ENCODE measurements at regions not wholly inside any gene's neighbourhood (a gene's known extent, or its start where the extent isn't known, plus 50 kb on each side); places are given as distances from the start of the nearest gene placed in this dataset.
"Not testable (repeated sequence)": the region's sequence is repeated elsewhere in the genome, so short reads cannot be mapped to it uniquely, and the experiment has no call there.

GRCh38 chr11:92607969-92608722 lies 361.3 kb upstream of the MTNR1B start:
- no peak overlapping the region for H3K27ac ChIP-seq

GRCh38 chr11:92611157-92611556 lies 358.3 kb upstream of the MTNR1B start:
- H3K9ac ChIP-seq, result no peak overlapping the region
- TF ChIP-seq EZH2 (IDR thresholded peaks at IDR 0.05) (no peak), CTCF (IDR thresholded peaks at IDR 0.05) (no peak), EZH2phosphoT487 (IDR thresholded peaks at IDR 0.05) (no peak)

More at GRCh38 chr11:92607969-92608722, 361.3 kb upstream of the MTNR1B start:
- Mint-ChIP-seq H3K36me3 (no peaks in the 10 kb centered on the region), H3K27ac (no peak overlapping the region), H3K4me3 (no peak overlapping the region), H3K4me1 (peaks cover 3% of the 10 kb centered on the region), H3K9me3 (no peaks in the 10 kb centered on the region), H3K27me3 (ENCODE audit: insufficient read depth, low read depth) (no peaks in the 10 kb centered on the region)
- TF ChIP-seq CTCF (IDR thresholded peaks at IDR 0.05) (no peak), EZH2 (IDR thresholded peaks at IDR 0.05) (no peak), EZH2phosphoT487 (IDR thresholded peaks at IDR 0.05) (no peak)
- H4K20me1 ChIP-seq (ENCODE audit: low read depth), result no peaks in the 10 kb centered on the region
- H3K27me3 ChIP-seq, result no peaks in the 10 kb centered on the region
- H3K4me1 ChIP-seq, result no peaks in the 10 kb centered on the region
- no peaks in the 10 kb centered on the region for H3K36me3 ChIP-seq
- no peak for DNase-seq (ENCODE audit: low spot score)
- no peak overlapping the region for H2AFZ ChIP-seq (replicated peaks)
- H3K4me3 ChIP-seq, result no peak overlapping the region
- H3K79me2 ChIP-seq (ENCODE audit: low read depth), result no peaks in the 10 kb centered on the region
- H3K9ac ChIP-seq, result no peak overlapping the region
- no peak overlapping the region for H3K4me2 ChIP-seq
- H3K9me3 ChIP-seq (ENCODE audit: low read depth), result no peaks in the 10 kb centered on the region
- H3F3A ChIP-seq (ENCODE audit: low read depth), result no peaks in the 10 kb centered on the region

GRCh38 chr11:92618020-92618419 lies 351.4 kb upstream of the MTNR1B start:
- H3K27ac ChIP-seq; H3K27me3 ChIP-seq; H4K20me1 ChIP-seq (ENCODE audit: low read depth); H3K9me3 ChIP-seq (ENCODE audit: low read depth); H3K36me3 ChIP-seq; DNase-seq (ENCODE audit: low spot score); H3K9ac ChIP-seq; H3K4me1 ChIP-seq; H3K36me3 Mint-ChIP-seq; H3K4me1 Mint-ChIP-seq; H3K27me3 Mint-ChIP-seq (ENCODE audit: insufficient read depth, low read depth); H3F3A ChIP-seq (ENCODE audit: low read depth); H2AFZ ChIP-seq (replicated peaks); H3K79me2 ChIP-seq (ENCODE audit: low read depth); H3K4me3 Mint-ChIP-seq; H3K4me3 ChIP-seq; H3K27ac Mint-ChIP-seq; H3K4me2 ChIP-seq: not testable (repeated sequence)
- H3K9me3 Mint-ChIP-seq, result peaks cover 19% of the 10 kb centered on the region

More at GRCh38 chr11:92611157-92611556, 358.3 kb upstream of the MTNR1B start:
- H2AFZ ChIP-seq (replicated peaks), result no peak overlapping the region
- DNase-seq (ENCODE audit: low spot score), result no peak
- H3K27ac ChIP-seq, result no peak overlapping the region
- H3K4me3 ChIP-seq, result no peak overlapping the region
- H3K36me3 ChIP-seq, result no peaks in the 10 kb centered on the region
- H3F3A ChIP-seq (ENCODE audit: low read depth), result no peaks in the 10 kb centered on the region
- no peaks in the 10 kb centered on the region for H3K79me2 ChIP-seq (ENCODE audit: low read depth)
- Mint-ChIP-seq H3K27me3 (ENCODE audit: insufficient read depth, low read depth) (no peaks in the 10 kb centered on the region), H3K9me3 (peaks cover 2% of the 10 kb centered on the region), H3K4me3 (no peak overlapping the region), H3K27ac (no peak overlapping the region), H3K36me3 (no peaks in the 10 kb centered on the region), H3K4me1 (peaks cover 3% of the 10 kb centered on the region)
- H3K4me2 ChIP-seq, result no peak overlapping the region
- H3K9me3 ChIP-seq (ENCODE audit: low read depth), result no peaks in the 10 kb centered on the region
- H3K4me1 ChIP-seq, result no peaks in the 10 kb centered on the region
- H3K27me3 ChIP-seq, result no peaks in the 10 kb centered on the region
- H4K20me1 ChIP-seq (ENCODE audit: low read depth), result no peaks in the 10 kb centered on the region

- no peaks in the 10 kb centered on the region for H3K27me3 ChIP-seq
- H3K27me3 Mint-ChIP-seq (ENCODE audit: insufficient read depth, low read depth), result no peaks in the 10 kb centered on the region
- no peak for DNase-seq (ENCODE audit: low spot score)
Observed at GRCh38 chr11:92623055-92623454, 346.4 kb upstream of the MTNR1B start.

More at GRCh38 chr11:92623055-92623454, 346.4 kb upstream of the MTNR1B start:
- H3K4me1 Mint-ChIP-seq, result peaks cover 32% of the 10 kb centered on the region
- H3K27ac Mint-ChIP-seq, result no peak overlapping the region
- no peak overlapping the region for H3K4me3 ChIP-seq
- H3K4me1 ChIP-seq, result peaks cover 13% of the 10 kb centered on the region
- TF ChIP-seq EZH2 (IDR thresholded peaks at IDR 0.05) (no peak), CTCF (IDR thresholded peaks at IDR 0.05) (no peak), EZH2phosphoT487 (IDR thresholded peaks at IDR 0.05) (no peak)
- H3K4me2 ChIP-seq, result no peak overlapping the region
- no peaks in the 10 kb centered on the region for H3K79me2 ChIP-seq (ENCODE audit: low read depth)
- H3F3A ChIP-seq (ENCODE audit: low read depth), result no peaks in the 10 kb centered on the region
- no peak overlapping the region for H3K4me3 Mint-ChIP-seq
- H3K36me3 ChIP-seq, result no peaks in the 10 kb centered on the region
- no peak overlapping the region for H3K27ac ChIP-seq
- no peaks in the 10 kb centered on the region for H3K9me3 ChIP-seq (ENCODE audit: low read depth)
- no peaks in the 10 kb centered on the region for H4K20me1 ChIP-seq (ENCODE audit: low read depth)
- peaks cover 8% of the 10 kb centered on the region for H3K36me3 Mint-ChIP-seq
- peaks cover 8% of the 10 kb centered on the region for H3K9me3 Mint-ChIP-seq
- H3K9ac ChIP-seq, result no peak overlapping the region
- no peak overlapping the region for H2AFZ ChIP-seq (replicated peaks)
